B cell (primary cell): ENCODE measurements at regions not wholly inside any gene's neighbourhood (a gene's known extent, or its start where the extent isn't known, plus 50 kb on each side); places are given as distances from the start of the nearest gene placed in this dataset.

Experiments
- ATAC-seq: fragments of 200-7000 bp; cut with Tn5 transposase; one replicate; pipeline ENCODE4 v1.10.0; 2021; ENCODE audit warnings: low read depth, mild to moderate bottlenecking, moderate number of reproducible peaks, moderate library complexity
- CTCF ChIA-PET: fragments of 350-600 bp; sonication (Branson Sonifier 250); formaldehyde crosslinking; loops from one replicate; lab custom pipeline; 2021; ENCODE audit warnings: antibody characterized with exemption, inconsistent platforms; lab: Charles Lee
- POLR2A ChIA-PET: fragments of 350-600 bp; sonication (Branson Sonifier 250); formaldehyde crosslinking; loops from one replicate; lab custom pipeline; 2021; ENCODE audit warnings: antibody characterized with exemption; lab: Charles Lee
- DNase-seq: peaks from one replicate; pipeline ENCODE4 v3.0.0; 2013
- H2AFZ ChIP-seq: 2 replicates; pipeline ENCODE4 v1.6.1; 2012; ENCODE audit warnings: mild to moderate bottlenecking, low read depth, low read length; ENCODE audit not compliant: insufficient read depth, poor library complexity, severe bottlenecking
- H3K27ac ChIP-seq, 2 donors: 1 replicate in 1 of 2; 2 replicates in 1 of 2; pipeline ENCODE4 v1.5.1; 2012 to 2013; ENCODE audit warnings: low read length in 2 of 2, mild to moderate bottlenecking in 2 of 2, moderate library complexity in 1 of 2
- H3K27me3 ChIP-seq, 4 experiments: fragments of 200-600 bp in 1 of 4; sonication (generic) in 1 of 4; replicated peaks in 1 of 4; 1 replicate in 2 of 4; 2 replicates in 2 of 4; pipeline versions ENCODE4 v1.6.1 to v1.7.0; 2013 to 2016; ENCODE audit warnings: low read length in 3 of 4, mild to moderate bottlenecking in 2 of 4, mixed read lengths in 1 of 4, moderate library complexity in 1 of 4; ENCODE audit not compliant: insufficient read depth in 4 of 4, control insufficient read depth in 3 of 4; ENCODE audit errors: control extremely low read depth in 1 of 4
- H3K36me3 ChIP-seq, 2 experiments: replicated peaks in 1 of 2; 1 replicate in 1 of 2; 2 replicates in 1 of 2; pipeline versions ENCODE4 v1.6.1 to v1.7.1; 2013; ENCODE audit warnings: low read length in 1 of 2; ENCODE audit not compliant: insufficient read depth in 2 of 2, control insufficient read depth in 1 of 2; ENCODE audit errors: control extremely low read depth in 1 of 2, extremely low read depth in 1 of 2
- H3K4me1 ChIP-seq, 2 donors: fragments of 200-600 bp in 1 of 2; sonication (generic) in 1 of 2; 1 replicate in 1 of 2; 2 replicates in 1 of 2; pipeline versions ENCODE4 v1.5.1 to v1.6.1; 2013 to 2017; ENCODE audit warnings: low read length in 2 of 2; ENCODE audit not compliant: control insufficient read depth in 2 of 2, insufficient read depth in 2 of 2
- H3K4me2 ChIP-seq: replicated peaks from 2 replicates; pipeline ENCODE3; 2012; ENCODE audit warnings: mild to moderate bottlenecking, low read depth, low read length; ENCODE audit not compliant: poor library complexity, severe bottlenecking
- H3K4me3 ChIP-seq, 5 experiments: fragments of 200-600 bp in 1 of 5; sonication (generic) in 1 of 5; 1 replicate in 3 of 5; 2 replicates in 2 of 5; pipeline versions ENCODE4 v1.5.1 to v1.7.0; 2011 to 2016; ENCODE audit warnings: low read length in 4 of 5, mild to moderate bottlenecking in 4 of 5, low read depth in 2 of 5, control low read depth in 1 of 5, moderate library complexity in 1 of 5; ENCODE audit not compliant: insufficient read depth in 1 of 5; ENCODE audit errors: control extremely low read depth in 1 of 5, extremely low read depth in 1 of 5
- H3K79me2 ChIP-seq: fragments of 200-600 bp; sonication (generic); one replicate; pipeline ENCODE4 v1.6.0; 2016; ENCODE audit warnings: low read length; ENCODE audit not compliant: control insufficient read depth, insufficient read depth
- H3K9ac ChIP-seq: fragments of 200-600 bp; sonication (generic); 2 replicates; pipeline ENCODE4 v1.6.1; 2017; ENCODE audit warnings: mild to moderate bottlenecking, low read length, moderate library complexity
- H3K9me3 ChIP-seq, 3 donors: one replicate each; pipeline versions ENCODE4 v1.6.1 to v1.7.1; 2013; ENCODE audit warnings: low read length in 2 of 3; ENCODE audit not compliant: control insufficient read depth in 2 of 3, insufficient read depth in 1 of 3; ENCODE audit errors: control extremely low read depth in 1 of 3
- H4K20me1 ChIP-seq: 2 replicates; pipeline ENCODE4 v1.6.0; 2012; ENCODE audit warnings: mild to moderate bottlenecking, low read length; ENCODE audit not compliant: insufficient read depth, control insufficient read depth, poor library complexity, severe bottlenecking
- H3K27ac Mint-ChIP-seq: one replicate; pipeline ENCODE4 v1.8.0; 2021; ENCODE audit warnings: mixed read lengths
- H3K27me3 Mint-ChIP-seq: one replicate; pipeline ENCODE4 v1.8.0; 2021; ENCODE audit warnings: mixed read lengths
- H3K4me1 Mint-ChIP-seq: one replicate; pipeline ENCODE4 v1.8.0; 2021; ENCODE audit warnings: mixed read lengths
- H3K4me3 Mint-ChIP-seq: one replicate; pipeline ENCODE4 v1.8.0; 2021; ENCODE audit warnings: mixed read lengths
- H3K9me3 Mint-ChIP-seq: one replicate; pipeline ENCODE4 v1.8.0; 2022; ENCODE audit warnings: mixed read lengths; ENCODE audit not compliant: insufficient read depth
- CTCF ChIP-seq: fragments of 200-600 bp; IDR thresholded peaks from one replicate; pipeline ENCODE4 v1.8.0; 2022; ENCODE audit warnings: antibody characterized with exemption, mild to moderate bottlenecking
- EZH2 ChIP-seq: IDR thresholded peaks from 2 replicates; pipeline ENCODE4 v1.6.1; 2012; ENCODE audit warnings: borderline replicate concordance, low read depth, mild to moderate bottlenecking, moderate library complexity, low read length; ENCODE audit not compliant: insufficient read depth, poor library complexity, severe bottlenecking
- WGBS: methylation state at CpG from one replicate; pipeline ENCODE4 v1.1.5; 2013; ENCODE audit warnings: missing lambda C conversion rate; ENCODE audit not compliant: insufficient coverage; 5-methylcytosine and 5-hydroxymethylcytosine counted together
- intact Hi-C: fragments of 100-400 bp; cut with micrococcal nuclease; formaldehyde crosslinking; loops from one replicate; pipeline ENCODE4 v1.10.0; 2022

- peaks cover 9% of the 10 kb centered on the region for H3K27me3 Mint-ChIP-seq
- intact Hi-C loops, result no loop called here
- H3K9me3 Mint-ChIP-seq, result no peaks in the 10 kb centered on the region
- Histone ChIP-seq H4K20me1 (no peaks in the 10 kb centered on the region), H3K4me2 (no peak overlapping the region), H3K4me1 (no peaks in the 10 kb centered on the region), H3K36me3 (no peaks in the 10 kb centered on the region), H2AFZ (no peak overlapping the region), H3K27ac (no peak overlapping the region), H3K27me3 (no peaks in the 10 kb centered on the region), H3K9ac (no peak overlapping the region), H3K4me3 (no peak overlapping the region), H3K79me2 (no peaks in the 10 kb centered on the region), H3K9me3 (peaks cover 0 to 3% (median 0%) of the 10 kb centered on the region in 3 donors)
- CTCF ChIA-PET, result no interaction called here
- TF ChIP-seq CTCF (no peak), EZH2 (no peak)
- ATAC-seq (no peak), DNase-seq (no peak)
- no peak overlapping the region for H3K27ac Mint-ChIP-seq
- no CpG with 5 or more reads among the region's 1 CpG for WGBS
- POLR2A ChIA-PET, result no interaction called here
- no peaks in the 10 kb centered on the region for H3K4me1 Mint-ChIP-seq
- H3K4me3 Mint-ChIP-seq, result no peak overlapping the region
Measured at GRCh38 chr6:99138445-99138844, 190.7 kb upstream of the FBXL4 start.

GRCh38 chr6:99137314-99137713, 189.6 kb upstream of the FBXL4 start:
- Mint-ChIP-seq H3K4me3 (no peak overlapping the region), H3K27me3 (peaks cover 6% of the 10 kb centered on the region), H3K9me3 (no peaks in the 10 kb centered on the region), H3K27ac (no peak overlapping the region), H3K4me1 (no peaks in the 10 kb centered on the region)
- Histone ChIP-seq H2AFZ (no peak overlapping the region), H3K36me3 (no peaks in the 10 kb centered on the region), H4K20me1 (no peaks in the 10 kb centered on the region), H3K79me2 (no peaks in the 10 kb centered on the region), H3K4me3 (no peak overlapping the region), H3K4me2 (no peak overlapping the region), H3K9me3 (peaks cover 0 to 3% (median 0%) of the 10 kb centered on the region in 3 donors), H3K27ac (no peak overlapping the region), H3K4me1 (no peaks in the 10 kb centered on the region), H3K27me3 (no peaks in the 10 kb centered on the region), H3K9ac (no peak overlapping the region)
- intact Hi-C loops, result no loop called here
- ChIA-PET POLR2A (no interaction called here), CTCF (no interaction called here)
- no peak for TF ChIP-seq EZH2
- no peak for TF ChIP-seq CTCF
- ATAC-seq, result no peak
- no peak for DNase-seq
- WGBS, result 90% methylated on average over 2 of the region's 3 CpGs
